ENCODE measurements at regions not wholly inside any gene's neighbourhood (a gene's known extent, or its start where the extent isn't known, plus 50 kb on each side); places are given as distances from the start of the nearest gene placed in this dataset.

DNA sequence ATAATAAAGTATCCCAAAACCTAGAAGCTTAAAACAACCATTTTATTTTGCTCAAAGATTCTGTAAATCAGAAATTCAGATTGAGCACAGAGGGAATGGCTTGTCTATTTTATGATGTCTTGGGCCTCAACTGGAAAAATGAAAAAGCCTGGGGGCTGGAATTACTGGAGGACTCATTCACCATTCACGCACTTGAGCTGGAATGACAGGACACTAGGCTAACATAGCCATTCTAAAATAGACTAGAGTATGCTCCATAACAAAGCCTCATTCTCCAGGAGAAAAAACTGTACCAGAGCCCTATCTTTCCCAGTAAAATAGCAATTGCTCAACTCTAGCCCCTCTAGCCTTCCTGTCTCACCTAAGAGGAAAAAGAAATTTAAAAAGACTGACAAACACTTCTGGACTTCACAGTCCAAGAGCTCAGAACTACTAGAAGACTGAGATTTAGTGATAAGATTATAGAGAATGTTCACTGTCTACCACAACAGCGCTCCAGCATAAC, 145.4 kb upstream of the BTBD3 start:
- TF ChIP-seq, protein P1, sequence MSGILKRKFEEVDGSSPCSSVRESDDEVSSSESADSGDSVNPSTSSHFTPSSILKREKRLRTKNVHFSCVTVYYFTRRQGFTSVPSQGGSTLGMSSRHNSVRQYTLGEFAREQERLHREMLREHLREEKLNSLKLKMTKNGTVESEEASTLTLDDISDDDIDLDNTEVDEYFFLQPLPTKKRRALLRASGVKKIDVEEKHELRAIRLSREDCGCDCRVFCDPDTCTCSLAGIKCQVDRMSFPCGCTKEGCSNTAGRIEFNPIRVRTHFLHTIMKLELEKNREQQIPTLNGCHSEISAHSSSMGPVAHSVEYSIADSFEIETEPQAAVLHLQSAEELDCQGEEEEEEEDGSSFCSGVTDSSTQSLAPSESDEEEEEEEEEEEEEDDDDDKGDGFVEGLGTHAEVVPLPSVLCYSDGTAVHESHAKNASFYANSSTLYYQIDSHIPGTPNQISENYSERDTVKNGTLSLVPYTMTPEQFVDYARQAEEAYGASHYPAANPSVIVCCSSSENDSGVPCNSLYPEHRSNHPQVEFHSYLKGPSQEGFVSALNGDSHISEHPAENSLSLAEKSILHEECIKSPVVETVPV (CRISPR knock-in tag; IDR thresholded peaks at IDR 0.05), result no peak
- no peak for TF ChIP-seq RARB (CRISPR knock-in tag; IDR thresholded peaks at IDR 0.05)
- TF ChIP-seq BACH2 (CRISPR knock-in tag; IDR thresholded peaks at IDR 0.05; ENCODE audit: borderline replicate concordance), result no peak
- TF ChIP-seq ARNTL (CRISPR knock-in tag; IDR thresholded peaks at IDR 0.05; ENCODE audit: borderline replicate concordance, low read depth), result no peak
- no peak for TF ChIP-seq ESRRG (CRISPR knock-in tag; IDR thresholded peaks at IDR 0.05)
- TF ChIP-seq, protein P2, sequence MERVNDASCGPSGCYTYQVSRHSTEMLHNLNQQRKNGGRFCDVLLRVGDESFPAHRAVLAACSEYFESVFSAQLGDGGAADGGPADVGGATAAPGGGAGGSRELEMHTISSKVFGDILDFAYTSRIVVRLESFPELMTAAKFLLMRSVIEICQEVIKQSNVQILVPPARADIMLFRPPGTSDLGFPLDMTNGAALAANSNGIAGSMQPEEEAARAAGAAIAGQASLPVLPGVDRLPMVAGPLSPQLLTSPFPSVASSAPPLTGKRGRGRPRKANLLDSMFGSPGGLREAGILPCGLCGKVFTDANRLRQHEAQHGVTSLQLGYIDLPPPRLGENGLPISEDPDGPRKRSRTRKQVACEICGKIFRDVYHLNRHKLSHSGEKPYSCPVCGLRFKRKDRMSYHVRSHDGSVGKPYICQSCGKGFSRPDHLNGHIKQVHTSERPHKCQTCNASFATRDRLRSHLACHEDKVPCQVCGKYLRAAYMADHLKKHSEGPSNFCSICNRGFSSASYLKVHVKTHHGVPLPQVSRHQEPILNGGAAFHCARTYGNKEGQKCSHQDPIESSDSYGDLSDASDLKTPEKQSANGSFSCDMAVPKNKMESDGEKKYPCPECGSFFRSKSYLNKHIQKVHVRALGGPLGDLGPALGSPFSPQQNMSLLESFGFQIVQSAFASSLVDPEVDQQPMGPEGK (CRISPR knock-in tag; IDR thresholded peaks at IDR 0.05; ENCODE audit: borderline replicate concordance), result no peak
- TF ChIP-seq, protein P3, sequence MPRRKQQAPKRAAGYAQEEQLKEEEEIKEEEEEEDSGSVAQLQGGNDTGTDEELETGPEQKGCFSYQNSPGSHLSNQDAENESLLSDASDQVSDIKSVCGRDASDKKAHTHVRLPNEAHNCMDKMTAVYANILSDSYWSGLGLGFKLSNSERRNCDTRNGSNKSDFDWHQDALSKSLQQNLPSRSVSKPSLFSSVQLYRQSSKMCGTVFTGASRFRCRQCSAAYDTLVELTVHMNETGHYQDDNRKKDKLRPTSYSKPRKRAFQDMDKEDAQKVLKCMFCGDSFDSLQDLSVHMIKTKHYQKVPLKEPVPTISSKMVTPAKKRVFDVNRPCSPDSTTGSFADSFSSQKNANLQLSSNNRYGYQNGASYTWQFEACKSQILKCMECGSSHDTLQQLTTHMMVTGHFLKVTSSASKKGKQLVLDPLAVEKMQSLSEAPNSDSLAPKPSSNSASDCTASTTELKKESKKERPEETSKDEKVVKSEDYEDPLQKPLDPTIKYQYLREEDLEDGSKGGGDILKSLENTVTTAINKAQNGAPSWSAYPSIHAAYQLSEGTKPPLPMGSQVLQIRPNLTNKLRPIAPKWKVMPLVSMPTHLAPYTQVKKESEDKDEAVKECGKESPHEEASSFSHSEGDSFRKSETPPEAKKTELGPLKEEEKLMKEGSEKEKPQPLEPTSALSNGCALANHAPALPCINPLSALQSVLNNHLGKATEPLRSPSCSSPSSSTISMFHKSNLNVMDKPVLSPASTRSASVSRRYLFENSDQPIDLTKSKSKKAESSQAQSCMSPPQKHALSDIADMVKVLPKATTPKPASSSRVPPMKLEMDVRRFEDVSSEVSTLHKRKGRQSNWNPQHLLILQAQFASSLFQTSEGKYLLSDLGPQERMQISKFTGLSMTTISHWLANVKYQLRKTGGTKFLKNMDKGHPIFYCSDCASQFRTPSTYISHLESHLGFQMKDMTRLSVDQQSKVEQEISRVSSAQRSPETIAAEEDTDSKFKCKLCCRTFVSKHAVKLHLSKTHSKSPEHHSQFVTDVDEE (CRISPR knock-in tag; IDR thresholded peaks at IDR 0.05), result no peak
- TF ChIP-seq ZFP30 (CRISPR knock-in tag; IDR thresholded peaks at IDR 0.05), result no peak
- no peak for TF ChIP-seq CSDC2 (CRISPR knock-in tag; IDR thresholded peaks at IDR 0.05)
- no peak for TF ChIP-seq OSR1 (CRISPR knock-in tag; IDR thresholded peaks at IDR 0.05)
